ENCODE measurements at regions not wholly inside any gene's neighbourhood (a gene's known extent, or its start where the extent isn't known, plus 50 kb on each side); places are given as distances from the start of the nearest gene placed in this dataset.

- Histone ChIP-seq H3K4me3 (no peak overlapping the region), H3K27ac (no peak overlapping the region)
- no peak for DNase-seq (ENCODE audit: low spot score)
- TF ChIP-seq, protein P1, sequence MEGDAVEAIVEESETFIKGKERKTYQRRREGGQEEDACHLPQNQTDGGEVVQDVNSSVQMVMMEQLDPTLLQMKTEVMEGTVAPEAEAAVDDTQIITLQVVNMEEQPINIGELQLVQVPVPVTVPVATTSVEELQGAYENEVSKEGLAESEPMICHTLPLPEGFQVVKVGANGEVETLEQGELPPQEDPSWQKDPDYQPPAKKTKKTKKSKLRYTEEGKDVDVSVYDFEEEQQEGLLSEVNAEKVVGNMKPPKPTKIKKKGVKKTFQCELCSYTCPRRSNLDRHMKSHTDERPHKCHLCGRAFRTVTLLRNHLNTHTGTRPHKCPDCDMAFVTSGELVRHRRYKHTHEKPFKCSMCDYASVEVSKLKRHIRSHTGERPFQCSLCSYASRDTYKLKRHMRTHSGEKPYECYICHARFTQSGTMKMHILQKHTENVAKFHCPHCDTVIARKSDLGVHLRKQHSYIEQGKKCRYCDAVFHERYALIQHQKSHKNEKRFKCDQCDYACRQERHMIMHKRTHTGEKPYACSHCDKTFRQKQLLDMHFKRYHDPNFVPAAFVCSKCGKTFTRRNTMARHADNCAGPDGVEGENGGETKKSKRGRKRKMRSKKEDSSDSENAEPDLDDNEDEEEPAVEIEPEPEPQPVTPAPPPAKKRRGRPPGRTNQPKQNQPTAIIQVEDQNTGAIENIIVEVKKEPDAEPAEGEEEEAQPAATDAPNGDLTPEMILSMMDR (IDR thresholded peaks at IDR 0.05), result no peak
These were observed 158.6 kb upstream of the ARRDC3 start for GRCh38 chr5:91541696-91542095.

GRCh38 chr5:91538179-91538578 lies 155.1 kb upstream of the ARRDC3 start:
- Histone ChIP-seq H3K4me3 (no peak overlapping the region), H3K27ac (no peak overlapping the region)
- TF ChIP-seq, protein P1 (IDR thresholded peaks at IDR 0.05), result no peak
- no peak for DNase-seq (ENCODE audit: low spot score)

- no peak overlapping the region for H3K27ac ChIP-seq
- H3K4me3 ChIP-seq, result no peak overlapping the region
- TF ChIP-seq, protein P1 (IDR thresholded peaks at IDR 0.05), result no peak
- no peak for DNase-seq (ENCODE audit: low spot score)
These were observed 152.4 kb upstream of the ARRDC3 start for GRCh38 chr5:91535499-91535898.

DNA sequence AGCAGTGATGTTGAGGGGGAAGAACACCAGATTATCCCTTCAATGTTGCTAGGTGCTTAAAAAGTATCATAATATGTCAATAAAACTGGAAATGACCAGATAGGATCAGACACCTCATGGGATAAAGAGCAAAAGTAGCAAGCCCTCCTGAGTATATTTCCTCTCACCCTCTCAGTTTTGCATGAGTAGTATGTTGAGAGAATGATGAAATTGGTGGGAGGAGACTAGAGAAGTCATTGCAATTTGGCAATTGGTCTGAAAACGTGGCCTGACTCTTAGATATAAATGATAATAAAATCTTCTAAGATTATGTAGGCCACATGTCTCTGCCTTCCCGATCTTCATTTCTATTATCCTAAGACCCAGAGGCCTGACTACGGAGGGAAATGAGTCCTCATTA lies 151.2 kb upstream of the ARRDC3 start:
- TF ChIP-seq, protein P1 (IDR thresholded peaks at IDR 0.05), result no peak
- no peak for DNase-seq (ENCODE audit: low spot score)
- no peak overlapping the region for H3K27ac ChIP-seq
- no peak overlapping the region for H3K4me3 ChIP-seq

DNA sequence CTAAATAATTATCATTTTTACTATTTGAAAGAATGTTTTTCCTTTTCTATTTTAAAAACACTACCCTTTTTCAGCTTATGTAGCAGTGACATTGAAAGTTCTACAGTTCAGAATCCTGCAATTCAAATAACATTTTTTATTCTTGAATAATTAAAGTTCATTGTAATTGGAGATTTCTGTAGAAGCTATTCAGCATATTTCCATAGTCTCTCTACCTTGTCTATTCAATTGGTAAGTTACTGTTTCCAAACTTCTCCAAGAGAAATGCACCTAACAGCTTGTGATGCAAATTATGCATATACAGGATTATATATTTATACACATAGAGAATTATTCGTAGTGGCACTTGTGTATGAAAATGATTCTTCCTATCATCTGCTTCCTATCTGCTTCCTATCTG lies 149.7 kb upstream of the ARRDC3 start:
- Histone ChIP-seq H3K27ac (no peak overlapping the region), H3K4me3 (no peak overlapping the region)
- DNase-seq (ENCODE audit: low spot score), result no peak
- TF ChIP-seq, protein P1 (IDR thresholded peaks at IDR 0.05), result no peak

DNA sequence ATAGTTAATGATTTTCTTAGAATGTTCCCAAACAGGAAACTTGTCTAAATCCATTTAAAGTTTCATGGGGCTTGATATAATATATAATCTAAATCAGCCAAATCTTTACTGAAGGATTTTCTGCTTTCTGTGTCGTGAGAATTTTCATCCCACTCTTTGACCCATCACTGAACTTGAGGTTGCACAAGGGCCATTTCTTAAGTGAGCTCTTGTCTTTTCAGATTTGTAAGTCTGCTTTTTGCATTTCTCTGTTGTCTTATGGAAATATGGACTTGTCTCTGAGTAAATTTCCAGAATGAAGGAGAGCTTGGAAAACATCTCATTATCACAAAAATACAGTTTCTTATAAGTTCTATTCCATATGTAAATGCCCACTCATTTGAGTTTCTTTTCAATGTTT lies 149.2 kb upstream of the ARRDC3 start:
- H3K4me3 ChIP-seq, result no peak overlapping the region
- no peak overlapping the region for H3K27ac ChIP-seq
- no peak for DNase-seq (ENCODE audit: low spot score)
- TF ChIP-seq, protein P1 (IDR thresholded peaks at IDR 0.05), result no peak

- DNase-seq (ENCODE audit: low spot score), result no peak
- TF ChIP-seq, protein P1 (IDR thresholded peaks at IDR 0.05), result no peak
- H3K27ac ChIP-seq, result no peak overlapping the region
- H3K4me3 ChIP-seq, result no peak overlapping the region
These were observed 145.7 kb upstream of the ARRDC3 start for GRCh38 chr5:91528831-91529230.
